Activated CD4-positive, alpha-beta T cell treated with anti-CD3 and anti-CD28 coated beads, Interleukin-2, amount 50 U/mL, for 24 hours (primary cell): ENCODE measurements at regions not wholly inside any gene's neighbourhood (a gene's known extent, or its start where the extent isn't known, plus 50 kb on each side); places are given as distances from the start of the nearest gene placed in this dataset.
A peak's percentile ranks its signal among the peaks of the same experiment; 100 is the strongest.
"Not testable (repeated sequence)": the region's sequence is repeated elsewhere in the genome, so short reads cannot be mapped to it uniquely, and the experiment has no call there.

Experiments used
- DNase-seq, 2 donors: peaks; one replicate each; pipeline ENCODE4 v3.0.0-alpha.2; 2020; ENCODE audit warnings: low read depth in 1 of 2, low spot score in 1 of 2

DNA sequence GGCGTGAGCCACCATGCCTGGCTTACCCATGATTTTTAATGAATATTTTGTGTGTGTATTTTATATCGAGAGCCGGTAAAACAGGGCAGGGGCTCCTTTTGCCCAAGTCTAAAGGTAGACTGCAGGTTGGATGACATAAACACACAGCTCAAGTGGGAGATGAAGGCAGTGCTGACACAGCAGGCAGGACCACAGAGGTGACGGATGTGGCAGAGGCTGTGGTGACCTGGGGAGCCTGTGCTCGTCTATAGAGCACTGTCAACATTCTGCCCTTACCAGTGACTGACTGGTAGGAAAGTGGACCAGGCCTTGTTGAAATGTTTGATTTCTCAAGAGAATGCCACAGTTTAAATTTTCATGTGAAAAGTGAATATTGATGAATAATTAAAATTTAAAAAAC is 137.5 kb downstream of the ZFP64 start:
- DNase-seq, result no peak

DNA sequence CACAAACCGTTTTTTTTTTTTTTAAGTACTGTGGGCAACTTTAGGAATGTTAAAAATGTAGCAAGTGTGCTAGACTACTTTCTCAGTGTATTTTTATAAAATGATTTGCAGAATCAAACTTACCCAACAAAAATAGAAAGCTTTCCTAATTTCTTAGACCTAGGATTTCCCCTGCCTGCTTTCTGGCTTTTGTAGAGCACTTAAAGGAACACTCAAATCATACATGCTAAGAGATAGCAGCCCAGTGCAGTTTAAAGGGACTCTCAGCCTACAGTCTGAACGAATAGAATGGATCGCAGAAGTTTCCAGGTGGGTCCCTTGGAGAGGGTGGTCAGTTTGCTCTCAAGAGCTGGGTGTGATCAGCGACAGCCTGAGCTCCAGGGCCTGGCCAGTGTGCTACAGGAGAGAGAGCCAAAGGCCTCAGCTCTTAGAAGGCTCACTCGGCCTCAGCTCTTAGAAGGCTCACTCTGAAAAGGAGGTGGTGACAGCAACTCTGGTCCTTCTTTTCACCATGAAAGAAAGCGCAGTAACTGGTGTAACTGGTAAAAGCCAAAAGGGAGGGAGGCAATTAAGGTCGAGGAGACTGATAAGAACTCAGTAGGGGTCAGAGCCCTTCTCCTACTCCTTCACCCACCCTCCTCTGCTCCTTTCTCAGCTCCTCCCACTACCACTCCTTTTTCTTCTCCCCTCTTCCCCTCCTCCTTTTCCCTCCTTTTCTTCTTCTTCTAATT is 142.4 kb downstream of the ZFP64 start:
- DNase-seq, result no peak

DNA sequence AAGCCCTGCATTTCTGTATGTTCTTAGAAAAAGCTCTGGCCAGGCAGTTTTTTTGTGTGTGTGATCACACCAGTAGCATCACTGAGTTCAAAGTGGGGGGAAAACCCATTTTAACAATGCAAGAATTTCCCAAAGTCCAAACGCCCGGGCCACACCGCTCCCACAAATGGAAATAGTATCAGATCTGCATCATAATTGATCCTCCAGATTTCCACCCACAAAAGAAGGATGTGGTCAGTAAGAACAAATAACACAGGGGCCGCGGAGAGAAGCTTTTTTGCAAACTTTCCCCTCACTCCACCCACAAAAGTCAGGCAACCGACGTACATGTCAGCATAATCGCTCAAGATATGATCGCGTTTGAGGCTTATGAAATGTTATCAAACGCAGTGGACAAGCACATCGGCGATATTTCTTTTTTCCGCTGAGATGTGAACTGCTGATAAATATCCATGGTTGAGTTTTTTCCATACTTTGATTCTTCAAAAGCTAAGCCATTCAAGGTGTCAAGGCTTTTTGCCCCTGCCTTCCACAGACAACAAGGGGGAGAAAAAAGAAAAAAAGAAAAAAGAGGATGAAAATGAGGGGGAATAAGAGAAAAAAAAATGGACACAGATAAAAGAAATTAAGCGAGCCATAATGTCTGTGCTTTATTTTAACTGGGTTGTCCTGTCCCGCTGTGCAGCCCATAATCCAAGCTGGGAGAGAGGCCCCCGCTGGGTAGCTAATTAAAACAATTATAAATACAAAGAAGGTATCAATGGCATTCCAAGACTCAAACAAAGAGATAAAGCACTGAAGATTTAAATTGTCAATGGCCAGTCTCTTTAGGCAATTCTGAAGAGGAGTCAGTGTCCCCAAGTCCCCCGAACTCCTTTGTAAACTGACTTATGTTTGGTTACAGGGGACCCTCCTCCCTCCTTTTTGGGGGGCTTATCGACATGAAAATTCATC is 143.5 kb downstream of the ZFP64 start:
- peak; percentile 1 to 27 for DNase-seq

DNA sequence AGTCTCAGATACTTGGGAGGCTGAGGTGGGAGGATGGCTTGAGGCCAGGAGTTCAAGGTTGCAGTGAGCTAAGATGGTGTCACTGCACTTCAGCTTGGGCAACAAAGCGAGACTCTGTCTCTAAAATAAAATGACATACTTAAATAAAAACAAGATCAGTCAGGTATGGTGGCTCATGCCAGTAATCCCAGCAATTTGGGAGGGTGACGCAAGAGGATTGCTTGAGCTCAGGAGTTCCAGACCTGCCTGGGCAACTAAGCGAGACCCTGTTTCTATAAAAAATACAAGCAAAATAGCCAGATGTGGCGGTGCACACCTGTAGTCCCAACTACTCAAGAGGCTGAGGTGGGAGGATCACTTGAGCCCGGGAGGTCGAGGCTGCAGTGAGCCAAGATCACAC is 149.6 kb downstream of the ZFP64 start:
- no peak for DNase-seq

DNA sequence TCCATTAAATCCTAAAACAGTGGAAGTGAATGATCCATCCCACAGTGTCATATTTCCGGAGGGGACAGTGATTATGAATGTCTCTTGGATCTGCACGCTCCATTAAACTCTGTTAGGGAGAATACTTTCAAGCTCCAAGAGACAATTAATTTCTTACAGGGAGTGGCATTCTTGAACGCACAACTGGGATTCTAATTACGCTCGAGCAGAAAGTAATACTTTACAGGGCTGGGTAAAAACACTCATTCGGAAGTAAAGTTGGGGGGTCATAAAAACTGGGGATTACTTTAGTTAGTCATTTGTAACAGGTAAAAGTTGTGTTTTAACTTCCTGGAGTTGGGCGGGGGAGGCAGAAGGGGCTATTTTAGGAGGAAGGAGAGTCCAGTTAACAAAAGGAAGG is 151.8 kb downstream of the ZFP64 start:
- no peak for DNase-seq

DNA sequence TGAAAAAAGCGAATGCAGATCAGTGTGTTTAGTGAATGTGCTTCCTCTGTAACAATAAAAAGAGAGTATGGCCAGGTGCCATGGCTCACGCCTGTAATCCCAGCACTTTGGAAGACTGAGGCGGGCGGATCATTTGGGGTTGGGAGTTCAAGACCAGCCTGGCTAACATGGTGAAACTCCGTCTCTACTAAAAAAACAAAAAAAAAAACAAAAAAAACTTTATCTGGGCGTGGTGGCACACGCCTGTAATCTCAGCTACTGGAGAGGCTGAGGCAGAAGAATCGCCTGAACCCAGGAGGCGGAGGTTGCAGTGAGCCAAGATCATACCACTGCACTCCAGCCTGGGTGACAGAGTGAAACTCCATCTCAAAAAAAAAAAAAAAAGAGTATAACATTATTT is 152.9 kb downstream of the ZFP64 start:
- not testable (repeated sequence) for DNase-seq

DNA sequence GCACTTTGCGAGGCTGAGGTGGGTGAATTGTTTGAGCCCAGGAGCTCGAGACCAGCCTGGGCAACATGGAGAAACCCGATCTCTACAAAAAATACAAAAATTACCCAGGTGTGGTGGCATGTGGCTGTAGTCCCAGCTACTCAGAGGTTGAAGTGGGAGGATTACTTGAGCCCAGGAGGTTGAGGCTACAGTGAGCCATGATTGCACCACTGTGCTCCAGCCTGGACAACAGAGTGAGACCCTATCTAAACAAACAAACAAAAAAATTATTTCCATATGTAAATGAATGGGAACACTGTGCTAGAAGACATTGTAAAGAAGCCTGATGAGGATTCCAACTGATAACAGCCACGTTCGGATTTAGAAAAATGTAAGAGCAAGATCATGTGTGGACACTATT is 154.2 kb downstream of the ZFP64 start:
- DNase-seq, result no peak

DNA sequence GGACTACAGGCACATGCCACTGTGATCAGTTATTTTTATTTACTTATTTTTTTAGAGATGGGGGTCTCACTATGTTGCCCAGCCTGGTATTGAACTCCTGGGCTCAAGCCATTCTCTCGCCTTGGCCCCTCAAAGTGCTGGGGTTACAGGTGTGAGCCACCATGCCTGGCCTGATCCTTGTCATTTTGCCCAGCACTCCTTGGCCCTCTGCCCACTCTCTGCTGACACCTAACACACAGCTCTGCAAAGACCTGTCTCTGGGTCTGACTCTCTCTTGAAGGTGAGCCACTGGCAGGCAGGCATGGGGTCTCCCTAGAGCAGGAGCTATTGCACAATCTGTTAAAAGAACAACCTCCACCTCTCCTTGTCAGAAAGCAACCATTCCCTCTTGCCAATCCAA is 155.6 kb downstream of the ZFP64 start:
- DNase-seq, result no peak

DNA sequence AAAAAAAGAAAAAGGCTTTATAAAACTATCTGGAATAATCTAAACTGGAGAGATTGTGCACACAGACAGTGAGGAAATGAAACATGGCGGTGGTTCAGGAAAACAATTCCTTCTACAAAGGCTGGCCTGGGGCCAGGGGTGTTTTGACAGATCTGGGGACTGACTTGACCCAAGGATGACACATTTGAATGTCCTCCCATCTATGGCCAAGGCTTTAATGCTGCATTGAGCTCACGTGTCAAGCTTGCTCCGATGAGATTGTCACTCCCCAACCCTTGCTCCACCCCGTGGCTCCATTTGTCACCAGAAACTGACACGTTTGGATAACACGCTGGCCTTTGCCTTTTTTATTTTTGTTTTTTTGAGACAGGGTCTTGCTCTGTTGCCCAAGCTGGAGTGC is 156.1 kb downstream of the ZFP64 start:
- DNase-seq, result no peak

DNA sequence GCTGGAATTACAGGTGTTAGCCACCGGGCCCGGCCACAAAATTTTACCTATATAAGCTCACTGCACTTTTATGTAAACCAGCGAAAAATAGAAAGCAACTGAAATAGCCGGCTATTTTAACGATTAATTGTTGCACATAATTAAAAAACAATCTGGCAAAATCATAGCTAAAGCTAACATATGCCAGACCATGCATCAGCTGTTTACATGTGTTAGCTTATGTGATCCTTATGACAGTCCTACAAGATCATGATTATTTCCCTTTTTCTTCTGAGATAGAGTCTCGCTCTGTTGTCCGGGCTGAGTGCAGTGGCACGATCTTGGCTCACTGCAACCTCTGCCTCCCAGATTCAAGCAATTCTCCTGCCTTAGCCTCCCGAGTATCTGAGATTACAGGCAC is 157.0 kb downstream of the ZFP64 start:
- DNase-seq, result no peak

DNA sequence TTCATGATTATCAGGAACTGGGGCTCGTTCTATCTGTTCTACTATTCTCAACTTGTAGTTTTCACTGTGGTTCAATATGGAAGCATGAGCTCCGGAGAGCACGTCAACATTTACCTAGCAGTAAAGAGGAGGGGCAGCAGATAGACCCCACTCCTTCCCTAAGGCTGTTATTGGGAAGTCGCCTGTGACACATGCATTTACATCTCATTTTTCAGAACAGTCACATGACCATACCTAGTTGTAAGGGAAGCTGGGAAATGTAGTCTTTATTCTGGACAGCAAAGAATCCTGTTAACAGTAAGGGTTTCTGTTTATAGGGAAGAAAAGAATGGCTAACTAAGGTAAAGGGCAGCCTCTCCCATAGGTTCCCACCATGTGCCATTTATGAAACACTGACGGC is 158.3 kb downstream of the ZFP64 start:
- no peak for DNase-seq

DNA sequence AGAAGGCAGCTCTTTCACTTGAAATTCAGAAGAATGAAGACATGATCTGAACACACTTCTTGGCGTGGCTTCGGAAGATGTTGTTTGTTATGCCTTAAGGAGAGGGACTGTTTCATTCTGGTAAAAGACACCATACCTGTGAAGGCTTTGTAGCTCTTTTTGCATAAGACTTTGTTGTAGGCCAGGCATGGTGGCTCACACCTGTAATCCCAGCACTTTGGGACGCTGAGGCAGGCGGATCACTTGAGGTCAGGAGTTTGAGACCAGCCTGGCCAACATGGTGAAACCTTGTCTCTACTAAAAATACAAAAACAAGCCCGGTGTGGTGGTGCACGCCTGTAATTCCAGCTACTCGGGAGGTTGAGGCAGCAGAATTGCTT is 159.3 kb downstream of the ZFP64 start:
- not testable (repeated sequence) for DNase-seq

DNA sequence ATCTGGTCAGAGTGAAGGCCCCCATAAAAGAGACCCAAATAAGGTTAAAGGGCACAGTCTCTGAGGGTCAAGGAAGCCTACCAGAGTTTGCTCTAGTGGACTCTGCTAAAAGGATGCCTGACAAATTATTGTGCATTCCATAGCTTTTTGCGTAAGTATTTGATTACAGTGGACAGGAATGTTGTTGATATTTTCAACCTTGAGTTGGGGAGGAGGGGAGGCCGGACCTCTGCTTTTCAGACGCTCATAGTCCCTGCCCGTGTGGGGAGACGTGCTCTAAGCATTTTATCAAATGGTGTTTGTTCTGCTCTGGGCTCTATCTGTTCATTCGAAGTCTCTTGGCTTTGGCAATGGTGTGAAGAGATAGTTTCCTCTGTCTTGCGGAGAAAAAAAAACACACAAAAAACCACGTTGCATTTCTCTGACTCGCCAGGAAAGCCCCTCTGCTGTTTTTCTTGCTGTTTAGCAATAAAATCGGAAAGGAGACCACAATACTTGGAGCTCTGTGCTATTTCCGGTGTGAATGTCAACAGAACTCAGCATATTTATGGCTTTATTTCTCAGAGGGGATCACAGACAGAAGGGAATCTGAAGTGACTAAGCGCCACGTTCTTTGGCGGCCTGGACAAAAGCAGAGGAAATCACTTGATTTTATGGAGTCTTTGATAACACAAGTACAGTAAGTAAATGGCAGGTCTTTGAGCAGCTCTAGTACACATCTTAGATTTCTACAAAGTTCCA is 159.8 kb downstream of the ZFP64 start:
- DNase-seq, result no peak

DNA sequence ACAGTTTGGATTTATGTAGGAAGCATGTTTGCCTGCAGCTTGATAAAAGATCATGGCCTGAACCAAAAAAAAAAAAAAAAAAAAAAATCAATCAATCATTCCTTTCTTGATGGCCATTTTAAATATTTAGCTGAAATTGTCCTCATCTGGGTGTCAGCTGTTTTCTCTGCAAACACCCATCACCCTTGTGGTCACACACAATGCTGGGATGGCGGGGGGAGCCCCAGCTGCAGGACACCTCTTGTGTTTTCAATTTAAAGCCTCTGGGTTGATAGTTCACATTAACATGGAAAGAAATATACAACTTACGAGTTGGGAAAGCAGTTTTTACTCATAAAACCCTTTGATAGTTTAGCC is 160.4 kb downstream of the ZFP64 start:
- DNase-seq, result no peak

DNA sequence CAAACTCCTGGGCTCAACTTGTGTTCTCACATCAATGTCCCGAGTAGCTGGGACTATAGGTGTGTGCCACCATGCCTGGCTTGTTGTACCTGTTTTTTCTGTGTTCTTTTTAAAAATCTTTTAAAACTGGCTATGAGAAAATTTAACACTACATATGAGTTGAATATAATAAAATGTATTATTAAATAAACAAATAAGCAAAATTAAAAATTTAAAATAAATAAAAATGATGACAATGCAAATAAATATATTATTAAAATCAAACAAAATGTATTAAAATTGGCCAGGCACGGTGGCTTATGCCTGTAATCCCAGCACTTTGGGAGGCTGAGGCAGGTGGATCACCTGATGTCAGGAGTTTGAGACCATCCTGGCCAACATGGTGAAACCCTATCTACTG is 162.4 kb downstream of the ZFP64 start:
- DNase-seq, result not testable (repeated sequence)

DNA sequence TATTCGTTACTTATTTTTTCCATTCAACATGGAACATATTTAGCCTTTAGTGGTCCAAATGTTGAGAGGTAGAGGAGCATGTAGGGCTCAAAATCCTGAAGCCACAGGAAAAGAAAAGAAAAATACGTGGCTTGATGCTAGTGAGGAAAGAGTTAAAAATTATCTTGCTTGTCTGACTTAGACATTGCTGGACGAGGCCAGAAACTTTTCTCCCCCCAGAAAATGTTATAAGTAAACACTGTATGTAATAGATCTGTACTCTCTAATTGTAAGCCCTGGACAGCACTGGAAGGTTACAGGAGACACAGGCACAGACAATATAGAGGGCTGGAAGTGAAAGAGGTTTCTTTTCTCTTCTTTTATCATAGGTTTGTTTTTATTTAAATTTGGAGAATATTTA is 165.6 kb downstream of the ZFP64 start:
- no peak for DNase-seq

DNA sequence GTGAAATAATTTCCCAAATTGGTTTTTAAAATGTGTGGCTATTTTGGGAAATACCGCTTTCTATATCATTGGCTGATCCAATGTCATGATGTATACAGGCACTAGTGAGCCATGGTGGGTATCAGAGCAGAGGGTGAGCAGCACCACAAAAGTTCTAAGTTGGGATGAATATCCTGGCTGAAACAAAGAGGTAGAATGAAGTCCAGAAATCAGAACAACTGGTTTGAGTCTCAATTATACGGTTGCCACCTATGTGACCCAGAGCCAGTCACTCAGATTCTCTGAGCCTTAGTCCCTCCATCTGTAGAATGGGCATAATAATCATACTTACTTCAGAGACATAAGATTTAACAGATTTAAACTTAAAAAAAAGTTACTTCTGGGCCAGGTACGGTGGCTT is 172.3 kb downstream of the ZFP64 start:
- DNase-seq, result no peak

DNA sequence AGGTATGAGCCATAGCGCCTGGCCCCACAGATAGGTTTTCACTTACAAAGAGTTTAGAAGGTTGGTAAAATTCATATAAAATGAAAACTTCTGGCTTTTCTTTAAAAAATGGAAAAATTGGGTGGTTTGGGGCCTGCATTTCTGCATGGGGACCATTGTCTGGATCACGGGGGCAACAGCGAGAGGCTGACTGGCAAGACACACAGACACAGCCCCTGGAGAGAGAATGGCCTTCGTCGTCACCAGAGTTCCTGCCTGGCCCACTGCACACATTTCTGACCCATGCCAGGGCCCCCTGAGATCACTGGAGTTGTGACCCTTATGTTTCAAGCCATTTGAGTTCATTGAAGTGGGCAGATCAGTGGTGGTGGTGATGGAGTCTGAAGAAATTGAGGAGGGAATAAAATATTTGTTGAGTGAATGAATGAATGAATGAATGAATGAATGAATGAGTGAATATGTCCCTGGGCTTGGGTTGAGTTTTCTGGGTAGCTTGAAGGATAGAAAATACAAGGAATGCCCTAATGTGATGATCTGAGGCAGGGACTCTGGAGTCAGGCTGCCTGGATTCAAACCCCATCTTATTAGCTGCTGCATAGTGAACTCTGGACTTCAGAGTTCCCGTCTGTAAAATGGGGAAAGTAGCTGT is 173.8 kb downstream of the ZFP64 start:
- DNase-seq, result no peak

DNA sequence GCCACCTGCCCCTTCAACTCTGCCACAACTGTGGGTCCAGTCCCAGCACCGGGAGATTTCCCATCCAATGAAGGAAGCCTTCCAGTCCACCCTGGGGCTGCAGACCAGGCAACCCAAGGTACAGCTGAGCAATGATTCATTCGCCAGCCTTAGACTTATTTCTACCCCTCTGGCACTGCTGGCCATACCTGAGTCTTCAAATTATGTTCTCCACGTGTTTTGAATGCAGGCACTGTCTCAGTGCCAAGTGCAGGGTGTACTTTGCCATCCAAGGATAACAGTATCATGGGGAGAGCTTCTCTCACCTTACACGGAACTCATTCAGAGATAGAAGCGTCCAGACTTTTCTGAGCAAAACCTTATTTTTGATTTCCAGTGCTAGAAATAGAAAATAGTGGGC is 175.6 kb downstream of the ZFP64 start:
- DNase-seq, result no peak

DNA sequence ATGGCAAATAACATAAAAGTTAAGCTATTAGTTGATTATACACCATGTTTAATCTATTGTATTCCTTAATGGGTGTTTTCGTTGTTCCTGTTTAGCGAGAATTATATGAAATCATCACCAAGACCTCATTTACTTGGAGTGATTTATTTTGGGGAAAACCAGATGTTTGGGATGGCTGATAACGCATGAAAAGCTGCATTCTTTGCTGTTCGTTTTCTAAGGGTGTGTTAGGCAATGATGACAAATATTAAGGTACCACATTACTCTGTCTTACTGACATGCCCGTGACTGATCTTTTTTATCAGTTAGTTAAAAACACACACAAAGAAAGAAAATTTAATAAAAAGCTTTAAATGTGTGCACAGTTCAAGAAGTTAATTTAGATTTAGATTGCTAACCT is 176.4 kb downstream of the ZFP64 start:
- DNase-seq, result no peak

DNA sequence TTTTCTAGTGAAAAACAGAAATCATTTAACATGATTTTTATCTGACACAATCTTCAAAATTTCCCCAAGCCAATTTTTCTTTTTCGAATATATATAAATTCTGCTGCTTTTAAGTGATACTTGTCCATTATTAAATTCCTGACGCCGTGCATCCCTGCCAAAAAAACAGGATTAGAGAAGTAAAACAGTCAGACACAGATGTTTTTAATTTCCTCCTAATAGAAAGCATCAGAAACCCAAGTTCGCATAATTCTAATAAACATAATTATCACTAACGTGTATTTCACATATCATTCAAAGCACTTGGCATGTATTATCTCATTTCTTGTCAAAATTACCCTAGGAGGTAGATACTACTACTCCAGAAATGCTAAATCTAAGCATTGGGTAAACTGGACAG is 179.5 kb downstream of the ZFP64 start:
- no peak for DNase-seq
